ENCODE measurements at regions not wholly inside any gene's neighbourhood (a gene's known extent, or its start where the extent isn't known, plus 50 kb on each side); places are given as distances from the start of the nearest gene placed in this dataset.

GRCh38 chr4:3364199-3364598, 71.4 kb downstream of the RGS12 start:
- no peaks in the 10 kb centered on the region for H3K27me3 Mint-ChIP-seq (ENCODE audit: insufficient read depth, unreplicated experiment)
- no TSS peak for BruUV-seq (replicated peaks)
- no peak overlapping the region for H3K4me3 Mint-ChIP-seq (ENCODE audit: unreplicated experiment)
- TF ChIP-seq CTCF (IDR thresholded peaks at IDR 0.05; ENCODE audit: unreplicated experiment), result no peak
- no peak for DNase-seq (ENCODE audit: unreplicated experiment)
- H3K4me1 Mint-ChIP-seq (ENCODE audit: insufficient read depth, unreplicated experiment), result no peaks in the 10 kb centered on the region
- no peak overlapping the region for H3K27ac Mint-ChIP-seq (ENCODE audit: low read depth, unreplicated experiment)
- peaks cover 8% of the 10 kb centered on the region for H3K36me3 Mint-ChIP-seq (ENCODE audit: insufficient read depth, unreplicated experiment)
- POLR2A ChIA-PET, result interaction anchor here (0.6 to 1.1 kb wide), 2 partner anchors 38 to 746 kb away, joined by 3 read pairs; no protein-coding TSS in a partner anchor
- CTCF ChIA-PET, result no interaction called here
- H3K9me3 Mint-ChIP-seq (ENCODE audit: unreplicated experiment), result no peaks in the 10 kb centered on the region
- intact Hi-C loops (cut with micrococcal nuclease), result no loop called here

GRCh38 chr4:3364634-3365314, 72.0 kb downstream of the RGS12 start:
- Mint-ChIP-seq H3K36me3 (ENCODE audit: insufficient read depth, unreplicated experiment) (peaks cover 8% of the 10 kb centered on the region), H3K27me3 (ENCODE audit: insufficient read depth, unreplicated experiment) (no peaks in the 10 kb centered on the region), H3K4me3 (ENCODE audit: unreplicated experiment) (no peak overlapping the region), H3K27ac (ENCODE audit: low read depth, unreplicated experiment) (no peak overlapping the region), H3K9me3 (ENCODE audit: unreplicated experiment) (no peaks in the 10 kb centered on the region), H3K4me1 (ENCODE audit: insufficient read depth, unreplicated experiment) (peaks cover 3% of the 10 kb centered on the region)
- DNase-seq (ENCODE audit: unreplicated experiment), result no peak
- BruUV-seq (replicated peaks), result no TSS peak
- intact Hi-C loops (cut with micrococcal nuclease), result no loop called here
- POLR2A ChIA-PET, result no interaction called here
- TF ChIP-seq CTCF (IDR thresholded peaks at IDR 0.05; ENCODE audit: unreplicated experiment), result no peak
- CTCF ChIA-PET, result interaction anchor here (1.1 kb wide), 1 partner anchor 77 kb away, joined by 4 read pairs; the partner anchor contains the start of gene HGFAC

DNA sequence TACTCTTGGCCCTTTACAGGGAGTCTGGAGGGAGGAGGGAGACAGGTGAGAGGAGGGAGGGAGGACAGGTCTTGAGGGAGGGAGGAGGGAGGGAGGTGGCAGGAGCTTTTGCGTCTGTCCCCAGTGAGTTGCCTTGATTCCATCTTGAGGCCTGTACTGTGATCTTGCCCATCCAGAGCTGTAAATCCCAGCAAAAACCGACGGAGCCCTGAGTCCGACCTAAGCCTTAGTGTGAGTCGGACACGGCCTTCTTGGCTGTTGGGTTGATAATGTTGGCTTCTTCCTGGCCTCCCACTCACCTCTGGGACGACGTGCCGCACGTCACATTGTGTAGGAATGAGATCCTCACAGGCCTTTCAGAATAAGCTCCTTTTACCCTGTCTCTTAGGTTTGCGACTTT, 72.5 kb downstream of the RGS12 start:
- intact Hi-C loops (cut with micrococcal nuclease), result no loop called here
- ChIA-PET POLR2A (no interaction called here), CTCF (interaction anchor here (0.9 to 1.2 kb wide), 3 partner anchors 49 to 89 kb away, joined by 3 to 4 read pairs (median 4); partner anchors contain the start of gene HGFAC)
- no TSS peak for BruUV-seq (replicated peaks)
- H3K4me3 Mint-ChIP-seq (ENCODE audit: unreplicated experiment), result no peak overlapping the region
- DNase-seq (ENCODE audit: unreplicated experiment), result no peak
- H3K4me1 Mint-ChIP-seq (ENCODE audit: insufficient read depth, unreplicated experiment), result peaks cover 7% of the 10 kb centered on the region
- no peak overlapping the region for H3K27ac Mint-ChIP-seq (ENCODE audit: low read depth, unreplicated experiment)
- H3K27me3 Mint-ChIP-seq (ENCODE audit: insufficient read depth, unreplicated experiment), result no peaks in the 10 kb centered on the region
- H3K9me3 Mint-ChIP-seq (ENCODE audit: unreplicated experiment), result no peaks in the 10 kb centered on the region
- no peak for TF ChIP-seq CTCF (IDR thresholded peaks at IDR 0.05; ENCODE audit: unreplicated experiment)
- H3K36me3 Mint-ChIP-seq (ENCODE audit: insufficient read depth, unreplicated experiment), result peaks cover 8% of the 10 kb centered on the region

- POLR2A ChIA-PET, result interaction anchor here (1.3 kb wide), 1 partner anchor 20 kb away, joined by 4 read pairs; no protein-coding TSS in a partner anchor
- Mint-ChIP-seq H3K36me3 (ENCODE audit: insufficient read depth, unreplicated experiment) (no peaks in the 10 kb centered on the region), H3K27ac (ENCODE audit: low read depth, unreplicated experiment) (no peak overlapping the region), H3K27me3 (ENCODE audit: insufficient read depth, unreplicated experiment) (no peaks in the 10 kb centered on the region), H3K4me1 (ENCODE audit: insufficient read depth, unreplicated experiment) (peaks cover 7% of the 10 kb centered on the region), H3K9me3 (ENCODE audit: unreplicated experiment) (no peaks in the 10 kb centered on the region), H3K4me3 (ENCODE audit: unreplicated experiment) (no peak overlapping the region)
- no TSS peak for BruUV-seq (replicated peaks)
- no peak for TF ChIP-seq CTCF (IDR thresholded peaks at IDR 0.05; ENCODE audit: unreplicated experiment)
- CTCF ChIA-PET, result interaction anchor here (0.6 to 1.2 kb wide), 4 partner anchors 50 to 90 kb away, joined by 3 to 4 read pairs (median 4); partner anchors contain the start of gene HGFAC
- DNase-seq (ENCODE audit: unreplicated experiment), result no peak
- intact Hi-C loops (cut with micrococcal nuclease), result no loop called here
Observed at GRCh38 chr4:3365871-3366842, 73.3 kb downstream of the RGS12 start.

Data from MCF 10A (cell line).